Astrocyte (in vitro differentiated cells and primary cell): ENCODE measurements at regions not wholly inside any gene's neighbourhood (a gene's known extent, or its start where the extent isn't known, plus 50 kb on each side); places are given as distances from the start of the nearest gene placed in this dataset.
"Not testable (repeated sequence)": the region's sequence is repeated elsewhere in the genome, so short reads cannot be mapped to it uniquely, and the experiment has no call there.

Source experiments
- CTCF ChIP-seq: IDR thresholded peaks from 2 replicates; pipeline ENCODE4 v1.5.1; 2011; ENCODE audit warnings: low read depth, mild to moderate bottlenecking, inconsistent platforms, low read length, moderate library complexity; ENCODE audit not compliant: insufficient read depth
- EZH2 ChIP-seq: IDR thresholded peaks from 2 replicates; pipeline ENCODE4 v1.6.1; 2012; ENCODE audit warnings: mild to moderate bottlenecking, low read length, inconsistent platforms; ENCODE audit not compliant: insufficient read depth

GRCh38 chr5:7299731-7300130 is 96.2 kb upstream of the ADCY2 start:
- not testable (repeated sequence) for TF ChIP-seq CTCF, EZH2
